Keratinocyte (primary cell): ENCODE measurements at regions not wholly inside any gene's neighbourhood (a gene's known extent, or its start where the extent isn't known, plus 50 kb on each side); places are given as distances from the start of the nearest gene placed in this dataset.

ENCODE experiments used
- DNase-seq: peaks from one replicate; pipeline ENCODE4 v3.0.0-alpha.2; 2011; ENCODE audit warnings: low read depth, missing footprints, low spot score
- FAIRE-seq: peaks from 2 replicates; lab custom pipeline; 2011; peaks lifted over from hg19 to GRCh38; lab: Jason Lieb, UNC
- H2AFZ ChIP-seq: 2 replicates; pipeline ENCODE4 v1.6.0; 2012; ENCODE audit warnings: low read length, control low read depth, inconsistent platforms; ENCODE audit not compliant: control insufficient read depth
- H3K27ac ChIP-seq: 2 replicates; pipeline ENCODE4 v1.5.1; 2011; ENCODE audit warnings: low read length; ENCODE audit not compliant: control insufficient read depth, insufficient read depth
- H3K27me3 ChIP-seq: 3 replicates; pipeline ENCODE4 v1.6.0; 2011; ENCODE audit warnings: low read length; ENCODE audit not compliant: control insufficient read depth, insufficient read depth; ENCODE audit errors: extremely low read depth
- H3K36me3 ChIP-seq, 2 experiments: 2 replicates in 1 of 2; 3 replicates in 1 of 2; pipeline ENCODE4 v1.5.1; 2011; ENCODE audit warnings: low read length in 2 of 2, mild to moderate bottlenecking in 1 of 2; ENCODE audit not compliant: control insufficient read depth in 2 of 2, insufficient read depth in 2 of 2; ENCODE audit errors: extremely low read depth in 1 of 2
- H3K4me1 ChIP-seq: 3 replicates; pipeline ENCODE4 v1.5.1; 2011; ENCODE audit warnings: low read length; ENCODE audit not compliant: control insufficient read depth, insufficient read depth; ENCODE audit errors: extremely low read depth
- H3K4me2 ChIP-seq: 3 replicates; pipeline ENCODE4 v1.6.0; 2011; ENCODE audit warnings: low read depth, low read length; ENCODE audit not compliant: control insufficient read depth, insufficient read depth; ENCODE audit errors: extremely low read depth
- H3K4me3 ChIP-seq, 3 experiments: fragments of 200-600 bp in 1 of 3; sonication (generic) in 1 of 3; 2 replicates in 2 of 3; 3 replicates in 1 of 3; pipeline ENCODE4 v1.5.1; 2011 to 2016; ENCODE audit warnings: low read length in 3 of 3, mild to moderate bottlenecking in 3 of 3, control low read depth in 2 of 3, inconsistent platforms in 1 of 3, low read depth in 1 of 3, mixed read lengths in 1 of 3, mixed run types in 1 of 3, moderate library complexity in 1 of 3; ENCODE audit not compliant: control insufficient read depth in 2 of 3, insufficient read depth in 2 of 3; ENCODE audit errors: extremely low read depth in 1 of 3
- H3K79me2 ChIP-seq: 2 replicates; pipeline ENCODE4 v1.6.0; 2012; ENCODE audit warnings: low read length; ENCODE audit not compliant: control insufficient read depth, insufficient read depth
- H3K9ac ChIP-seq: 3 replicates; pipeline ENCODE4 v1.6.0; 2011; ENCODE audit warnings: low read length; ENCODE audit not compliant: control insufficient read depth, insufficient read depth; ENCODE audit errors: extremely low read depth
- H3K9me1 ChIP-seq: 3 replicates; pipeline ENCODE4 v1.6.0; 2011; ENCODE audit warnings: low read length; ENCODE audit not compliant: control insufficient read depth, insufficient read depth; ENCODE audit errors: extremely low read depth
- H3K9me3 ChIP-seq: 2 replicates; pipeline ENCODE4 v1.5.1; 2012; ENCODE audit warnings: low read depth, low read length; ENCODE audit not compliant: control insufficient read depth
- H4K20me1 ChIP-seq: 3 replicates; pipeline ENCODE4 v1.6.0; 2011; ENCODE audit warnings: low read length; ENCODE audit not compliant: control insufficient read depth, insufficient read depth; ENCODE audit errors: extremely low read depth
- CTCF ChIP-seq, 3 experiments: IDR thresholded peaks in 1 of 3; conservative IDR thresholded peaks in 1 of 3; optimal IDR thresholded peaks in 1 of 3; 2 replicates in 2 of 3; 3 replicates in 1 of 3; pipeline versions ENCODE3 to v1.5.1; 2011; ENCODE audit warnings: low read length in 3 of 3, mild to moderate bottlenecking in 3 of 3, moderate library complexity in 2 of 3, control low read depth in 1 of 3, inconsistent platforms in 1 of 3; ENCODE audit not compliant: insufficient read depth in 2 of 3; ENCODE audit errors: extremely low read depth in 1 of 3
- EZH2 ChIP-seq: IDR thresholded peaks from one replicate; pipeline ENCODE4 v1.6.1; 2012; ENCODE audit warnings: inconsistent platforms, mild to moderate bottlenecking, low read length, moderate library complexity
- dilution Hi-C: fragments of 300-500 bp; cut with MboI; formaldehyde crosslinking; loops from one replicate; pipeline ENCODE4 v1.7.0; 2020; ENCODE audit warnings: low sequenced_read_pairs; ENCODE audit not compliant: extremely low pct_ligation_motif_present

- H3K4me2 ChIP-seq, result no peak overlapping the region
- TF ChIP-seq EZH2 (no peak), CTCF (optimal IDR thresholded peaks at IDR 0.05 in 1 of 3, IDR thresholded peaks at IDR 0.05 in 1 of 3, conservative IDR thresholded peaks at IDR 0.05 in 1 of 3; ENCODE audit: extremely low read depth in 1 of 3, insufficient read depth in 2 of 3, low read length in 3 of 3) (no peak)
- H3K79me2 ChIP-seq, result no peaks in the 10 kb centered on the region
- H3K9ac ChIP-seq, result no peak overlapping the region
- H3K4me3 ChIP-seq, result no peak overlapping the region
- no peak overlapping the region for H3K27ac ChIP-seq
- H3K9me3 ChIP-seq, result peaks cover under 1% of the 10 kb centered on the region
- no peak for DNase-seq
- dilution Hi-C loops, result no loop called here
- H2AFZ ChIP-seq, result no peak overlapping the region
- H3K36me3 ChIP-seq, result no peaks in the 10 kb centered on the region
- H4K20me1 ChIP-seq, result no peaks in the 10 kb centered on the region
- FAIRE-seq, result no peak
- no peaks in the 10 kb centered on the region for H3K9me1 ChIP-seq
- no peaks in the 10 kb centered on the region for H3K27me3 ChIP-seq
- no peaks in the 10 kb centered on the region for H3K4me1 ChIP-seq
Observed at GRCh38 chr10:107653832-107654287, 489.4 kb upstream of the SORCS1 start.

GRCh38 chr10:107650939-107651338 lies 486.4 kb upstream of the SORCS1 start:
- Histone ChIP-seq H3K9me1 (no peaks in the 10 kb centered on the region), H3K9ac (no peak overlapping the region), H2AFZ (no peak overlapping the region), H3K9me3 (no peaks in the 10 kb centered on the region), H3K4me3 (no peak overlapping the region), H3K36me3 (no peaks in the 10 kb centered on the region), H3K79me2 (no peaks in the 10 kb centered on the region), H4K20me1 (no peaks in the 10 kb centered on the region), H3K4me2 (no peak overlapping the region), H3K27ac (no peak overlapping the region), H3K27me3 (no peaks in the 10 kb centered on the region), H3K4me1 (no peaks in the 10 kb centered on the region)
- dilution Hi-C loops, result no loop called here
- no peak for DNase-seq
- TF ChIP-seq EZH2, result no peak
- TF ChIP-seq CTCF (optimal IDR thresholded peaks at IDR 0.05 in 1 of 3, IDR thresholded peaks at IDR 0.05 in 1 of 3, conservative IDR thresholded peaks at IDR 0.05 in 1 of 3; ENCODE audit: extremely low read depth in 1 of 3, insufficient read depth in 2 of 3, low read length in 3 of 3), result no peak
- no peak for FAIRE-seq
